ENCODE measurements at regions not wholly inside any gene's neighbourhood (a gene's known extent, or its start where the extent isn't known, plus 50 kb on each side); places are given as distances from the start of the nearest gene placed in this dataset.
"Not testable (repeated sequence)": the region's sequence is repeated elsewhere in the genome, so short reads cannot be mapped to it uniquely, and the experiment has no call there.

- DNase-seq = no peak
These were observed 95.1 kb downstream of the BLID start for GRCh38 chr11:122020902-122021301.

- DNase-seq = no peak
These were observed 95.9 kb downstream of the BLID start for GRCh38 chr11:122019908-122020694.

DNA sequence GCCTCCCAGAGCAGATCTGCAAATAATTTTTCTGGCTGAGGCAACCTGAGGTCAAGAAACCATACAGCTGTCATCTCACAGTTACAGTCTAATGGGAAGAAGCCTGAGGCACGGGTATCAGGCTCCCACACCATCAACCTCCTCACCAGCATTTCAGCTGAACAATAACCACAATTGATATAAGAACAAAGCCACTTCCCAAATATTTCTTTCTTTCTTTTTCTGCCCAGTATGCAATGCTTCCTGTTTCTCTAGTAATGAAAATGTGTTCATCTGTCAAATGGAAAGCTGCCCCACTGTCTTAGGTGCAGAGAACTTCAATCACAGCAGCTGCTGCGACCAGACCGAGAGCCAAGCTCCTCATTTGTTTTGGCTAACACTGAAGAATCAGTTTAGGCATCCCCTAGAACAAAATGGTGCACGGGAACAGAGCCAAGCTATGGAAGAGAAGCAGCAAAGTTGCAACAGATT is 108.4 kb downstream of the BLID start:
- no peak for DNase-seq

- DNase-seq = no peak
These were observed 111.6 kb downstream of the BLID start for GRCh38 chr11:122004446-122004845.

- DNase-seq = no peak
These were observed 113.1 kb downstream of the BLID start for GRCh38 chr11:122002926-122003325.

DNA sequence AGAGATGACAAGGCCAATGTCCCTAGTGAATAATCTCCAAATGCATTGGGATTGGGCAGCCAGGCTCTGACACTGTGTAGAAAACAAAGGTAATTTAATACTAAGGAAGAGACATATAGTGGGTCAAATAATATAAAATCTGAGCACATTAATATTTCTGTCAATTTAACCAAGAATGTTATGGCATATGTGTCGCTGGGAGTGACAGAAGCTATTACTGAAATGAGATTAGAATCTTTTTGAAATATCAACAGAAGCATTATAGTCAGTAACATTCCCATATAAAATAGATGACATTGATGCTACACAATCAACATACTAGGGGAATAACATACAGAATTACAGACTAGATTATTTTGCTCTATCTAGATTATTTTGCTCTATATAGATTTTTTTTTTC is 114.0 kb downstream of the BLID start:
- no peak for DNase-seq

DNA sequence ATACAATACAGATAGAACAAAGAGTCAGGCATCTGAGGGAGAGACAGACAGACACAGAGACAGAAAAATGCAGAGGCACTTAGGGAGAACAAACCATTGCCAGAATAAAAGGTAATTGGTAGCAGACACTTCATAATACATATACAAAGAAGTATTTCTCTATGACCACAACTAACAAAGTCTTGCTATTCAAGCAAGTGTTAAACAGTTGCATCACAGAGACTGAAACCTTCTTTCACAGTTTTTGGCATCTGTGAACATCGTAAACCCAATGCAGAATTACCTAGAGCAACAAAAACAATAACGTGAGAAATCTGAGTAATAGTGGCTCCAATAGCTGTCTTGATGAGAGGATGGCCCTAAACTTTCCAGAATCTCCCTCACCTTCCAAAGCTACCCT is 116.4 kb downstream of the BLID start:
- DNase-seq = no peak

DNA sequence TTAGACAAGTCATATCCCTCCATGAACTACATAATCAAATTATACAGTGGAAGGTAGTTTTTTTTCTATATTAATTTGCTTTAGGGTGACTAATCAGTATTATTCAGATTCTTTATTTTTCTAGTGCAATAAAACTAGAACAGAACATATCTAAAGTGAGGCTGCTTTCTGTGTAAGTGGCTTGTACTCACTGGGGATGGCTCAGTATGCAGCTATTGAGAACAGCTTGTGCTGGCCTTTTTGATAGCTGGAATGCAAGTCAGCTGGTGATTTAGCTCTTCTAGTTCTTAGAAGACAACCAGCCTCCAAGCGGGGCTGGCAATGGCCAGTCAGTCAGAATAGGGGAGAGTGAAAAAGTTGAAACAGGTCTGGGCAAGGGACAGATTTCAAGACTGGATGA is 119.4 kb downstream of the BLID start:
- DNase-seq = no peak

DNA sequence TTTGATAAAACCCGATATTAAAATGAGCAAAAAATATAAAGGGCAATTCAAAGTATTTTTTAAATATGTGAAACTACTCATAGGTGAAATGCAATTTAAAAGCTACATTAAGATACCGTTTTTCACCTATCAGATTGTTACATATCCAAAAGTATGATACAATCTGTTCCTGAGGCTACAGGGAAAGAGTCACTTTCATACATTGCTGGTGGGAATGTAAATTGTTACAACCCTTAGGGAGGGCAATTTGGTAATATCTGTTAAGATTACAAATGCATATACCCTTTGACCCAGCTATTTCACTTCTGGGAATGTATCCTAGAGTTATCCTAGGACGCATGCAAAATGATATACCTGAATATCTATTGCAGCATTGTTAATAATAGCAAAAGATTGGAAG is 132.1 kb downstream of the BLID start:
- DNase-seq = no peak

DNA sequence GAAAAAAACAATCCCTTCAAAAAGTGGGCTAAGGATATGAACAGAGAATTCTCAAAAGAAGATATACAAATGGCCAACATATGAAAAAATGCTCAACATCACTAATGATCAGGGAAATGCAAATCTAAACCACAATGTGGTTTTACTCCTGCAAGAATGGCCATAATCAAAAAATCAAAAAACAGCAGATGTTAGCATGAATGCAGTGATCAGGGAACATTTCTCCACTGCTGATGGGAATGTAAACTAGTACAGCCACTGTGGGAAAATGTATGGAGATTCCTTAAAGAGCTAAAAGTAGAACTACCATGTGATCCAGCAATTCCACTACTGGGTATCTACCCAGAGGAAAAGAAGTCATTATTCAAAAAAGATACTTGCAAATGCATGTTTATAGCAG is 138.1 kb downstream of the BLID start:
- not testable (repeated sequence) for DNase-seq

DNA sequence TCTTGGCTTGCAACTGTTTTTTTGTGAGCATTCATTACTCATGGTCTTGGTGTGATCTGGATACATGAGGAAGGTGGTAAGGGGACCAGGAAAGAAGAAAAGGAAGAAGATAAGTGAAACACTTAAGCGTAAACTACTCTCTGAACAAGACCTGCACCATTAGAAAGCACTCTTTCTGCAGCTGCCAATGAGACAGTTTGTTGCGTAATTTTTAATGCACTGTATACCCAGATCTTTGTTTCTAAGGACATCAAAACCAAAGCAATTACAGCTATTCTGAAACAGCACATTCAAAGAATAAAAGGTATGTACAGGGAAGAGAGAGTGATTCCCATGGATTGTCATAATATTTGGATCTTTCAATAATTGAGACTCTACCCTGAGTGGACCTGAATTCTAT is 147.4 kb downstream of the BLID start:
- DNase-seq = no peak

GRCh38 chr11:121967131-121967704 is 148.8 kb downstream of the BLID start:
- no peak for DNase-seq

DNA sequence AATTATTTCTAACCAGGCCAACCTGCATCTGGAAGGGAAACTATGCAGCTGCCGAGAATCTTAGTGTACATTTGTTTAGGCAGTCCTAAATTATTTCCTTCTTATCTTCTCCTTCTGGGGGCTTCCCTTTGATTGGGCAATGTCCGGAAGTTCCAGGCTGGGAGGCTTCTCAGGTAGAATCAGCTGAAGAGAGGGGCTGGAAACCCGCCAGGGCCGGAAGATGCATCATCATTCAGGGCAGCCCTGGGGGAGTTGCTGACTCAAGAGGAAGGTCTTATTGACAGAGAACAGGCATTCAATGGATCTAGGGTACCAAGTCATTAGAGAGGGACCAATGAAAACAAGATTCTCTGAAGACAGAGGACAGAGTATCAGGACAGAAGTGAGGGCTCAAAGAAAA is 150.7 kb downstream of the BLID start:
- DNase-seq = no peak

DNA sequence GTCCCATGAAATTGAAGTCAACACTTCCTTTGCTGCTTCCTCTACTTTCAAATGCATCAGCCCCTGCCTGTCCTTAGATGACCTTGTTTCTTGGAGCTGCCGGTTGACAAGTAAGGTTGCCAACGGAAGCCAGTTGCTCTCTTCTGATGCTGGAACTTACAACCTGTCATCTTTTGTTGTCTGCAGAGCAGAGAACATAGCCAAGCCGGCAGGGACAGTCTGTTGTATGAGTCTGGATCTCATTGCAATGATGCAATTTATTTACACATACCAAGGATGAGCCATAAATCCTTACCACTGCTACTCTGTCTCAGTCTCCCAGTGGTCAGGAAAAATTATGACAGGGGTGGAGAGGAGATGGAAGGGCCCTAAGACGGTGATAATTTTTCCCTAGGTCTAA is 151.4 kb downstream of the BLID start:
- no peak for DNase-seq

DNA sequence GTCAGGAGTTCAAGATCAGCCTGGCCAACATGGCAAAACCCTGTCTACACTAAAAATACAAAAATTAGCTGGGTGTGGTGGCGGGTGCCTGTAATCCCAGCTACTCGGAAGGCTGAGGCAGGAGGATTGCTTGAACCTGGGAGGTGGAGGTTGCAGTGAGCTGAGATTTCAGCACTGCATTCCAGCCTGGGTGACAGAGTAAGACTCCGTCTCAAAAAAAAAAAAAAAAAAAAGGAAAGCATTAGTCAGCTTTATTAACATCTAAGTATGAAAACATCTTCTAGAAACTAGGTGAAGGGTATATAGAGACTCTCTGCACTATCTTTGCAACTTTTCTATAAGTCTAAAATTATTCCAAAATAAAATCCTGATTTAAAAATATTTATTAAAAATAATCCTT is 152.2 kb downstream of the BLID start:
- DNase-seq = not testable (repeated sequence)

GRCh38 chr11:121961321-121961801 is 154.7 kb downstream of the BLID start:
- no peak for DNase-seq

DNA sequence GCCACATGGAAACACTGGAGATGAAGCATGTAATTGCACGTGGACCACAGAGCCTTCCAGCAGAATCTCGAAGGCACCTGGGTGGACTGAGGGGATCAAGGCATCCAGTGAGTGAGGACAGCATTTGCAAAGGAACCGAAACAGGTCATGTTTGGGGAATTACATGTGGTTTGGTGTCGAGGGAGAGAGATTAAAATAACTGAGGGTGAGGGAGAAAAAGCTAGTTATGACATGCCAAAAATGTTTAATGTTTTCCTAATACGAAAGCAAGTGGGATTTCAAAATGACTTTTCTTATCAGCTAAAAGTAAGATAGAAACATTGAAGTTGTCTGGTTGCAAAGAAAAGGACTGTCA is 157.1 kb downstream of the BLID start:
- no peak for DNase-seq

- DNase-seq = no peak
These were observed 157.6 kb downstream of the BLID start for GRCh38 chr11:121958323-121958970.

GRCh38 chr11:121953122-121953521 is 162.9 kb downstream of the BLID start:
- no peak for DNase-seq

DNA sequence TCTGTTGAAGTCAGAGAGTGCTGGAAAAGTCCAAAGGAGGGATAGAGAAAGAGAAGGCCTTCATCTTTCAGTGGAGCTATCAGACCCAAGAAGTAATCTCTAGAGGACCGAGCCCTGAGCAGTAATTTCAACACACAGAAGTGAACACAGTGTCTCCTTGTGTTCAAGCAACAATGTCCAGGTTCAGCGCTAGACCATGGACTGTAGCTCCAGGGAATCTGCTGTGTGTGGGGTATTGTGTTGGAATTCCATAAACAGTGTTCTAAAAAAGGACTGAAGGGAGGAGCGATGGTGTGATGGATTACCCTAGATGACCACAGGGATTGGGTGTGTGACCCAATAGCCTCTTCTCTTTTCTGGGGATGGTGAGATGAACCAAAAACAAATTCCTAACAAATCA is 165.9 kb downstream of the BLID start:
- no peak for DNase-seq

- DNase-seq = no peak
These were observed 169.5 kb downstream of the BLID start for GRCh38 chr11:121946514-121946913.

DNA sequence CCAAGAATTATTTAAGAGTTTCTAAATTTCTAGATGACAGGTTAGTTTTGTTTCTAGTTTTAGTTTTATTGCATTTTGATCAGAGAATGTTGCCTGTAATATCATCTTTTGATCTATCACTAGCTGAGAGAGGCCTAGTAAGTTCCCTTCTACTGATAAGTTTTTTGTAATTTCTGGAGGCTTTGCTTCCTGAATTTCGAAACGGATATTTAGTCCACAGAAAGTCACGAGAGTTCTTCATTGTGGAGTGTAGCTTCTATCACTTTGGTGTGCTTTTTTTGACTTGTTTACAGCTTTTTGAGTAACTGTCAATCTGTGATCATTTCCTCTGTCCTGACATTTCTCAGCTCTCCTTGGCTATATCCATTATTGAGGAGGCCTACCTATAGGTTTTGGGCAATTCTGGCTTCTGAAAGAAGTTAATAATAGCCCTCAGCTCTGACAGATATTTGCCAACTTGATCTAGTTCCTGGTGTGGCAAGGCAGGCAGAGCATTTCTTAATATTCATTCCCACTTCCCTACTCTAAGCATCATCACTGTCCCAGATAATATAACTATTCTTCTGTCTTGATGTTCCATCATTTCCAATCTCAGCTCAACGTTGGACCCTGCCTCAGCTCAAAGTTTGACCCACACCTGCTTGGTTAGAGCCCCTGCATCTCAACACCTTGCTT is 171.3 kb downstream of the BLID start:
- no peak for DNase-seq

DNA sequence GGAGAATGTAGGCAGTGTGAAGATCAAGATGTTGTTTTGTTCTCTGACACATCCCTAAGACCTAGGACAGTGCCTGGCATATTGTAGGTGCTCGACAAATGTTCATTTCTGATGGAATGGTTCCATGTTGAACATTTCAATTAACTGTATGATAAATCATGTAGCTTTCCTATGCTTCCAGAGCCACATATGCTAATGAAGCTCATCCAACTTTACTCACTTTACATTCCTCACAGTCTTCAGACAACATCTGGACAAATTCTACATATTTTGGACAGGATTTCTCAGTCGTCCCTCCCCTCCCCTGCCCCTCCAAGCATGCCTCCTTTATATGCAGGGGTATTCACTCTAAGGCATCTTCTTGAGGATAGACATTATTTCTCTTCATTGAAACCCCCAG is 177.9 kb downstream of the BLID start:
- no peak for DNase-seq
